Skeletal muscle satellite cell (primary cell): ENCODE measurements at regions not wholly inside any gene's neighbourhood (a gene's known extent, or its start where the extent isn't known, plus 50 kb on each side); places are given as distances from the start of the nearest gene placed in this dataset.

ENCODE experiments used
- H3K27me3 ChIP-seq: 2 replicates; pipeline ENCODE4 v1.7.0; 2013; ENCODE audit warnings: low read length; ENCODE audit not compliant: control insufficient read depth, insufficient read depth
- H3K36me3 ChIP-seq: 2 replicates; pipeline ENCODE4 v1.7.0; 2013; ENCODE audit warnings: mild to moderate bottlenecking, control low read depth, low read length; ENCODE audit not compliant: insufficient read depth
- H3K4me1 ChIP-seq: 2 replicates; pipeline ENCODE4 v1.7.0; 2013; ENCODE audit warnings: low read length; ENCODE audit not compliant: control insufficient read depth, insufficient read depth
- H3K4me2 ChIP-seq: 2 replicates; pipeline ENCODE4 v1.7.0; 2013; ENCODE audit warnings: mild to moderate bottlenecking, low read length
- H3K4me3 ChIP-seq: 2 replicates; pipeline ENCODE4 v1.7.0; 2013; ENCODE audit warnings: low read length
- H3K9ac ChIP-seq: 2 replicates; pipeline ENCODE4 v1.7.0; 2013; ENCODE audit warnings: mild to moderate bottlenecking, low read depth, low read length, moderate library complexity
- H3K9me3 ChIP-seq: replicated peaks from 2 replicates; pipeline ENCODE4 v1.7.0; 2013; ENCODE audit warnings: mild to moderate bottlenecking, control low read depth, low read length

DNA sequence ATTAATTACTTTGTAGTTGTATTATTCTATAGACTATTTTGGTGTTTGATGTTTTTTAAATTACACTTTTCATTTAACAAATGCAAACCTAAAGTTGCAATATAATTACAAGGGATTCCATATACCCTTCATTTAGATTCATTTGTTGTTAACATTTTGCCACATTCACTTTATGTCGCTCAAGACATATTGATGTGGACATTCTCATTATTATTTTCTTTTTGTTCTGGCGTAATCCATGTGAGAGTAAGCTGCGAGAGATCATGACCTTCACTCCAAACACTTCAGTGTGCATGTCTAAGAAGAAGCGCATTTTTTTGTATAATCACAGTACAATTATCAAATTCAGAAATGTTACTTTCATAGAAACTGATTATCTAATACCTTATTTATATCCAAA lies 280.6 kb downstream of the CALCRL start:
- H3K9ac ChIP-seq: no peak overlapping the region
- H3K27me3 ChIP-seq: no peaks in the 10 kb centered on the region
- no peaks in the 10 kb centered on the region for H3K9me3 ChIP-seq
- H3K4me3 ChIP-seq: no peak overlapping the region
- H3K4me2 ChIP-seq: no peak overlapping the region
- no peaks in the 10 kb centered on the region for H3K4me1 ChIP-seq
- no peaks in the 10 kb centered on the region for H3K36me3 ChIP-seq

GRCh38 chr2:187165936-187166610 lies 282.0 kb downstream of the CALCRL start:
- Histone ChIP-seq H3K4me1 (no peaks in the 10 kb centered on the region), H3K9ac (no peak overlapping the region), H3K9me3 (no peaks in the 10 kb centered on the region), H3K27me3 (no peaks in the 10 kb centered on the region), H3K4me2 (no peak overlapping the region), H3K4me3 (no peak overlapping the region), H3K36me3 (no peaks in the 10 kb centered on the region)

GRCh38 chr2:187158452-187158851 lies 289.6 kb downstream of the CALCRL start:
- no peaks in the 10 kb centered on the region for H3K36me3 ChIP-seq
- no peaks in the 10 kb centered on the region for H3K9me3 ChIP-seq
- H3K4me3 ChIP-seq: no peak overlapping the region
- H3K27me3 ChIP-seq: no peaks in the 10 kb centered on the region
- no peaks in the 10 kb centered on the region for H3K4me1 ChIP-seq
- no peak overlapping the region for H3K9ac ChIP-seq
- no peak overlapping the region for H3K4me2 ChIP-seq

DNA sequence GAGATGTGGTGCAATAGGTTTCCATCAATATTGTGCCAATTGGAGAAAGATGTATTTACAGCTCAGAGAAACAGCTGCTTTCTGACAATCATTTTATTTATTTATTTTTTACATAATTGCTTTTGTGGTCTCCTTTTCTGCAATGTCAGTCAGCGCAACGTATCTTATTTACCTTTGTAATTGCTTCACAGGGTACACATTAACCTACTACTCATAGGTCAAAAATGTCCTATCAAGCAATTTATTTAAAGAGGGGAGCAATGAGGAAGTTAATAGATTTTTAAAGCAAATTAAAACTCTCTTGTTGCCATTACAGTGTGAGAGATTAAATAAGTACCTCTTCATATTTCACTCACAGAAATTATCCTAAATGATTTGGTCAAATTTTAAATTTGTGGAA lies 291.0 kb downstream of the CALCRL start:
- Histone ChIP-seq H3K9ac (no peak overlapping the region), H3K4me2 (no peak overlapping the region), H3K4me1 (no peaks in the 10 kb centered on the region), H3K9me3 (no peaks in the 10 kb centered on the region), H3K27me3 (no peaks in the 10 kb centered on the region), H3K36me3 (no peaks in the 10 kb centered on the region), H3K4me3 (no peak overlapping the region)

DNA sequence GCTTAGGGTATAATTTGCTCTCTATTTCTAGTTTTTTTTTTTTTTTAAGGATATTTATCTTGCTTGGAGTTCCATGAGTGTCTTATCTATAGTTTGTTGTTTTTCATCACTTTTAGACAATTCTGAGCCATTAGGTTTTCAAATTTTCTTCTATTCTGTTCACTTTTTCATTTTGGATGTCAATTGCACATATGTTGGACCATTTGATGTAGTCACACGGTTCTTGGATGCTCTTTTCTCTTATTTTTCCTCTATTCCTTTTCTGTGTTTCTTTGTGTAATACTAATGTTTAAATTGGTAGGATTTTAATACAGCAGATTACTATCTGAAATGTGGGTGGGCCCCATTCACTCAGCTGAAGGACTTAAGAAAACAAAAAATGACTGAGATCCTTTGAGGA lies 292.6 kb downstream of the CALCRL start:
- no peaks in the 10 kb centered on the region for H3K36me3 ChIP-seq
- H3K4me3 ChIP-seq: no peak overlapping the region
- no peak overlapping the region for H3K4me2 ChIP-seq
- H3K27me3 ChIP-seq: no peaks in the 10 kb centered on the region
- no peaks in the 10 kb centered on the region for H3K9me3 ChIP-seq
- H3K4me1 ChIP-seq: no peaks in the 10 kb centered on the region
- no peak overlapping the region for H3K9ac ChIP-seq

GRCh38 chr2:187150670-187151069 lies 297.4 kb downstream of the CALCRL start:
- no peak overlapping the region for H3K9ac ChIP-seq
- no peaks in the 10 kb centered on the region for H3K36me3 ChIP-seq
- H3K9me3 ChIP-seq: no peaks in the 10 kb centered on the region
- H3K4me2 ChIP-seq: no peak overlapping the region
- H3K27me3 ChIP-seq: no peaks in the 10 kb centered on the region
- no peaks in the 10 kb centered on the region for H3K4me1 ChIP-seq
- no peak overlapping the region for H3K4me3 ChIP-seq

GRCh38 chr2:187148059-187148714 lies 299.2 kb upstream of the ZSWIM2 start:
- H3K4me1 ChIP-seq: no peaks in the 10 kb centered on the region
- no peaks in the 10 kb centered on the region for H3K9me3 ChIP-seq
- H3K36me3 ChIP-seq: no peaks in the 10 kb centered on the region
- H3K9ac ChIP-seq: no peak overlapping the region
- no peaks in the 10 kb centered on the region for H3K27me3 ChIP-seq
- H3K4me3 ChIP-seq: no peak overlapping the region
- no peak overlapping the region for H3K4me2 ChIP-seq

GRCh38 chr2:187143537-187143936 lies 294.6 kb upstream of the ZSWIM2 start:
- H3K4me2 ChIP-seq: no peak overlapping the region
- no peaks in the 10 kb centered on the region for H3K9me3 ChIP-seq
- H3K4me3 ChIP-seq: no peak overlapping the region
- H3K36me3 ChIP-seq: no peaks in the 10 kb centered on the region
- no peak overlapping the region for H3K9ac ChIP-seq
- no peaks in the 10 kb centered on the region for H3K27me3 ChIP-seq
- no peaks in the 10 kb centered on the region for H3K4me1 ChIP-seq

DNA sequence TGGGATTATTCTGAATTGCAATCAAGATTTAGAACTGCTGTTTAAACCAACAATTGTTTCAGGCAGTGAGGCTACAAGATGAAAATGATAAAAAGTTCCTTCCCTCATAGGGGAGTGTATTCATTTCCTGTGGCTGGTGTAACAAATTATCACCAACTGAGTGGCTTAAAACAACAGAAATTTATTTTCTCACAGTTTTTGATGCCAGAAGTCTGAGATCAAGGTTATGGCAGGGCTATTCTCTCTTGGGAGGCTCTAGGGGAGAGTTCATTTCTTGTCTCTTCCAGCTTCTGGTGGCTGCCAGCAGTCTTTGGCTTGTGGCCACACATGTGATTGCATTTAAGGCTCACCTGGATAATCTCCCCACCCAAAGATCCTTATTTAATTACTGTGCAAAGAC lies 290.5 kb upstream of the ZSWIM2 start:
- Histone ChIP-seq H3K4me2 (no peak overlapping the region), H3K36me3 (no peaks in the 10 kb centered on the region), H3K9me3 (no peaks in the 10 kb centered on the region), H3K27me3 (no peaks in the 10 kb centered on the region), H3K4me3 (no peak overlapping the region), H3K9ac (no peak overlapping the region), H3K4me1 (no peaks in the 10 kb centered on the region)

DNA sequence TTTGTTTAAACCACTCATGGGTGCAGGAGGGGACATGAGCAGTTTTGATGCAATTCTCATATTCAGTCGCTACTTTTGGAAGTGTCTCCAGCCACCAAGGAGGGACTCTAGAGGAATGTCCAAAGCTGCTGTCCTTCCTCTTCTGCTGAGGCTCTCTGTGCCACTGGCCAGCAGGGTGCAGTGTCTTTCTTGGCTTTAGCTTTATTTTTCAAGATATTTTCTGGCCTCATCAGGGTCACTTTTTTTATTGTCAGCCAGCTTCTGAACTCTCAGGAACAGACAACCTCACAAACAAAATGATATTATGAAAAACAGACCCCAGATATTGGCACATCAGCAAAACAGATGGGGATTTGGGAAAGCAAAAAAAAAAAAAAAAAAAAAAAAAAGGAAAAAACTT lies 289.3 kb upstream of the ZSWIM2 start:
- Histone ChIP-seq H3K36me3 (no peaks in the 10 kb centered on the region), H3K27me3 (no peaks in the 10 kb centered on the region), H3K9me3 (no peaks in the 10 kb centered on the region), H3K4me3 (no peak overlapping the region), H3K9ac (no peak overlapping the region), H3K4me2 (no peak overlapping the region), H3K4me1 (no peaks in the 10 kb centered on the region)

- Histone ChIP-seq H3K27me3 (no peaks in the 10 kb centered on the region), H3K9me3 (no peaks in the 10 kb centered on the region), H3K4me1 (no peaks in the 10 kb centered on the region), H3K36me3 (no peaks in the 10 kb centered on the region), H3K4me3 (no peak overlapping the region), H3K4me2 (no peak overlapping the region), H3K9ac (no peak overlapping the region)
Measured at GRCh38 chr2:187136646-187137045, 287.7 kb upstream of the ZSWIM2 start.

GRCh38 chr2:187134306-187134705 lies 285.3 kb upstream of the ZSWIM2 start:
- Histone ChIP-seq H3K9me3 (no peaks in the 10 kb centered on the region), H3K36me3 (no peaks in the 10 kb centered on the region), H3K4me3 (no peak overlapping the region), H3K27me3 (no peaks in the 10 kb centered on the region), H3K4me2 (no peak overlapping the region), H3K4me1 (no peaks in the 10 kb centered on the region), H3K9ac (no peak overlapping the region)
